Peyer's patch (tissue), 4 donors: ENCODE measurements at regions not wholly inside any gene's neighbourhood (a gene's known extent, or its start where the extent isn't known, plus 50 kb on each side); places are given as distances from the start of the nearest gene placed in this dataset.

Source experiments
- DNase-seq, 3 donors: peaks; one replicate each; pipeline ENCODE4 v3.0.0-alpha.2; 2017 to 2019
- H3K27ac ChIP-seq, 4 donors: fragments of 200-600 bp; sonication (generic); one replicate each; pipeline ENCODE4 v1.5.1; 2016 to 2019
- H3K27me3 ChIP-seq, 2 donors: fragments of 200-600 bp; sonication (generic); one replicate each; pipeline ENCODE4 v1.5.1; 2019
- H3K36me3 ChIP-seq, 3 donors: fragments of 200-600 bp; sonication (generic); one replicate each; pipeline ENCODE4 v1.5.1; 2016 to 2019
- H3K4me1 ChIP-seq, 4 donors: fragments of 200-600 bp; sonication (generic); one replicate each; pipeline ENCODE4 v1.5.1; 2016 to 2019
- H3K4me3 ChIP-seq, 4 donors: fragments of 200-600 bp; sonication (generic); 1 replicate in 3 of 4; 2 replicates in 1 of 4; pipeline ENCODE4 v1.5.1; 2016 to 2019; ENCODE audit warnings: mild to moderate bottlenecking in 1 of 4
- H3K9me3 ChIP-seq, 4 donors: fragments of 200-600 bp; sonication (generic); one replicate each; pipeline ENCODE4 v1.5.1; 2016 to 2019; ENCODE audit warnings: mild to moderate bottlenecking in 1 of 4
- POLR2A ChIP-seq, 2 donors: fragments of 450-650 bp; IDR thresholded peaks; one replicate each; pipeline ENCODE4 v1.5.1; 2017; ENCODE audit warnings: antibody characterized with exemption in 2 of 2, mild to moderate bottlenecking in 2 of 2, moderate library complexity in 2 of 2
- TF ChIP-seq, protein P1 (sequence below), 6 experiments: fragments of 450-650 bp in 4 of 6; fragments of 200-600 bp in 2 of 6; sonication (generic) in 1 of 6; IDR thresholded peaks; one replicate each; pipeline ENCODE4 v1.5.1; 2017 to 2019; ENCODE audit warnings: antibody characterized with exemption in 6 of 6, mild to moderate bottlenecking in 3 of 6, moderate library complexity in 1 of 6

DNA sequence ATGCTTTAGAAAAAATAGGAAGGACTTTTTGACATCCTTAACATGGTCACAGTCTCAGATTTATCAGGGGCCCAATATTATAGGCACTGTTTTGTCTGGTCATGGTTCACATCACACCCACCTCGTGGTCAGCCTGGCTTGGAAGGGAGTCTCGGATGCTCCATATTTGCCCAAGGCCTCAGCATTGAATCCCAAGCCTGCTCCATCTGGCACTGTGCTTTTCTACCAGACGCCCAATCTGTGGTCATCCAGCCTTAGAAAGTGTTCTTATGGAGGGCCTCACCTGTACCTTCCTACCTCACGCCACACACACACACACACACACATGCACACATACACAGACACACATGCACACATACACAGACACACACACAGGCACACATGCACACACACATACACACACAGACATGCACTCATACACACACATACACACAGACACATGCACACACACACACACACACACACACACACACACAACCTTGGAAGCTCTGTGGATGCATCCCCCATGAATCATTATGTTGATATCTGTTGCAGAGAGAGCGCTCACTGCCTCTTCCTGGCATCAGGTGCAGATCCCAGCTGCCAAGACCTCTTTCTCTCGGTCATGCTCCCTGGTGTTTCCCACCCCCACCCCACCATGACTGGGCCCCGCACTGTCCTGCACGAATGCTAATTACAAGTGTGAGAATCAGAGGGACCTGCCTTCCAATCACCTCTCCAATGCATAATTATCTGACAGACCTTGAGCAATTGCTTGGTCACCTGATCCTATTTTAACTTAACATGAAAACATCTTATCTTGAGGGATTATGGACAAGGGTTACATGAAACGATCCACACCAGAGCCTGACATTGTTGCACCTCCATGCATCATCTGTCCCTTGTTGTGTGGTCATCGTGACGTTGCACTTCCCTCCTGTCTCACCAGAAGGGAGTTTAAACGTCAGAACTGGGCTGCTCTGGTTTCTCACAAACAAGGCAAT lies 122.7 kb upstream of the TMEM72 start:
- Histone ChIP-seq H3K27ac (no peak overlapping the region), H3K27me3 (no peaks in the 10 kb centered on the region), H3K36me3 (no peaks in the 10 kb centered on the region), H3K9me3 (no peaks in the 10 kb centered on the region), H3K4me1 (no peaks in the 10 kb centered on the region), H3K4me3 (no peak overlapping the region)
- no peak for TF ChIP-seq POLR2A (IDR thresholded peaks at IDR 0.05)
- TF ChIP-seq, protein P1, sequence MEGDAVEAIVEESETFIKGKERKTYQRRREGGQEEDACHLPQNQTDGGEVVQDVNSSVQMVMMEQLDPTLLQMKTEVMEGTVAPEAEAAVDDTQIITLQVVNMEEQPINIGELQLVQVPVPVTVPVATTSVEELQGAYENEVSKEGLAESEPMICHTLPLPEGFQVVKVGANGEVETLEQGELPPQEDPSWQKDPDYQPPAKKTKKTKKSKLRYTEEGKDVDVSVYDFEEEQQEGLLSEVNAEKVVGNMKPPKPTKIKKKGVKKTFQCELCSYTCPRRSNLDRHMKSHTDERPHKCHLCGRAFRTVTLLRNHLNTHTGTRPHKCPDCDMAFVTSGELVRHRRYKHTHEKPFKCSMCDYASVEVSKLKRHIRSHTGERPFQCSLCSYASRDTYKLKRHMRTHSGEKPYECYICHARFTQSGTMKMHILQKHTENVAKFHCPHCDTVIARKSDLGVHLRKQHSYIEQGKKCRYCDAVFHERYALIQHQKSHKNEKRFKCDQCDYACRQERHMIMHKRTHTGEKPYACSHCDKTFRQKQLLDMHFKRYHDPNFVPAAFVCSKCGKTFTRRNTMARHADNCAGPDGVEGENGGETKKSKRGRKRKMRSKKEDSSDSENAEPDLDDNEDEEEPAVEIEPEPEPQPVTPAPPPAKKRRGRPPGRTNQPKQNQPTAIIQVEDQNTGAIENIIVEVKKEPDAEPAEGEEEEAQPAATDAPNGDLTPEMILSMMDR (IDR thresholded peaks at IDR 0.05) = no peak
- no peak for DNase-seq

DNA sequence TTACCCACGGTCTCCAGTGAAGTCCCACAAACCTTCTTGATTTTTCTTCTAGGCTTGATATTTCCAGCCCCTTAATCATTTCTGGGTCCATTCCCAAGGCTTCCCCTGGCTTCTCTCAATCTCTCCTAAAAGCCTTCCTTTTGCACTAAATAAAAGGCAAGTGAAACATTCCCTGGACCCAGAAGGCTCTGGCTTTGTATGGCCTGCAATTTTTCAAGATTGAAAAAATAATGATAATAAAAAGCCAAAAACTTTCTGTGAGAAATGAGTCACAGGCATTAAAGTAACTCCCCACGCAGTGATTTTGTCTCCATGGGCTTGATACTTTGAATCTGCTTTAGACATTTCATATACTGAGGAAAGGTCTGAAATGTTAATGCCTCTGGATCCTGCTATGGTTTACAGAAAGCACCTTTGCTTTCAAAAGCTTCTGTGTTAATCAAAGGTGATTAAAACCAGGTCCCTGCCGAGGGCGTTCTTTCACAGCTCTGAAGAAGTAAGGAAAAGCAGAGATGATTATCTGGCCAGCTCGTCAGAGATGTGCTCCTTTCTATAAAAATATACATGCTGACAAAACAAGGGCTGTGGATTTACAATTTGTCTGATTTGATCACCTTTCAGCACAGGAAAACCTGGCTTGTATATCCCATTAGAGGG lies 118.9 kb upstream of the TMEM72 start:
- Histone ChIP-seq H3K36me3 (no peaks in the 10 kb centered on the region), H3K27me3 (no peaks in the 10 kb centered on the region), H3K4me1 (no peaks in the 10 kb centered on the region), H3K4me3 (no peak overlapping the region), H3K27ac (no peak overlapping the region), H3K9me3 (no peaks in the 10 kb centered on the region)
- no peak for DNase-seq
- TF ChIP-seq, protein P1 (IDR thresholded peaks at IDR 0.05) = no peak

DNA sequence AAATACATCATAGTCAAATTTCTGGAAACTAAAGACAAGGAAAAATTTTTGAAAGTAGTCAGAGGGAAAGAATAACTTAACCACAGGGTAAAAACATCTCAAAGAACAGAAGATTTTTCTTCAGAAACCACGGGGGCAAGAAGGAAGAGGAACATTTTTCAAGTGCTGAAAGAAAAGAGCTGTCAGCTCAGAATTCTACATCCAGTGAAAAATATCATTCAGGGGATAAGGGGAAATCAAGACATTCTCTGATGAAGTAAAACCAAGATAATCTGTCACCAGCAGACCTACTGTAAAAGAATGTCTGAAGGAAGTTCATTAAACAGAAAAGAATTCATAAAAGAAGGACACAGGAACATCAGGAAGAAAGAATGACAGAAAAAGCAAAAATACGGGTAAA lies 111.2 kb upstream of the TMEM72 start:
- no peak overlapping the region for H3K27ac ChIP-seq
- no peak for DNase-seq
- no peaks in the 10 kb centered on the region for H3K4me1 ChIP-seq
- TF ChIP-seq POLR2A (IDR thresholded peaks at IDR 0.05) = no peak
- TF ChIP-seq, protein P1 (IDR thresholded peaks at IDR 0.05) = no peak
- no peaks in the 10 kb centered on the region for H3K9me3 ChIP-seq
- no peaks in the 10 kb centered on the region for H3K27me3 ChIP-seq
- H3K4me3 ChIP-seq = no peak overlapping the region
- H3K36me3 ChIP-seq = no peaks in the 10 kb centered on the region

DNA sequence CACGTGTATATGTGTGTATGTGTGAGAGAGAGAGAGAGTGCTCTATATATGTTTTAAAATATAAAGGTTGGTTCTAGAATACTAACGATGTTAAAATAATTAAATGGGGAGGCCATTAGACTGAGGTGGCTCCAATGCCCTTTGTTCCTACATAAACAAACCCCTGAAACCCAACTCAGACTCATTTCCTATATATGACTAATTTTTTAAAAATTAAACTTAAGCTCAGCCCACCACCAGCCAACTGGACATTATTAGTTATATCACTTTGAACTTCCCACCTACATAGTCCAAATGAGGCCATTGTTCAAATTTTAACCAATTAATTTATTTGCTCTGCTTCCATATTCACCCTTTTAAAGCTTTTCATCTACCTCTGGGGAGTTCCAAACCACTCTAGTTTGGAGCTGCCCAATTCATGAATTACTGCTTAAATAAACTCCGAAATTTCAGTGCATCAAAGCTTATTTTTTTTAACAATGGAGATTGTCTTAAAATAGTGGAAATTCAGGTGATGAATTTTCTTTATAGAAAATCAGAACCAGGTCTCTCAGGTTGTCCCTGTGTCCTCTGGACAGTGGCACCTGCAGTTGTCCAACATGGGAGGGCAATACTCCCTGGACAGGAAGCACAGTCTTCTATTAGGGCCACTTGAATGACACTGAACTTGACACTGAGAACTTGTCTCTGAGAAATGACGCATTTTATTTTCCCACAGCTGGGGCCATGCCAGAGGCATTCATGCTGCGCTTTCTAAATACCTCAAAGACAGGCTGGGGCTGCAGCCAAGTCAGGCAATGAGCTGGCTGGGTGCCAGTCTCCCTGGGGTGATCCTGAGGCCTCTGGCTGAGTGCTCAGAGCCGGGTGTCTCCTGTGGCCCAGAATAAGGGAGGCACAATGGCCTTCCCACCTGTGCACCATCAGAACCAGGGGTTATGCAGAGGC lies 109.5 kb upstream of the TMEM72 start:
- Histone ChIP-seq H3K4me3 (no peak overlapping the region), H3K27ac (no peak overlapping the region), H3K27me3 (no peaks in the 10 kb centered on the region), H3K9me3 (no peaks in the 10 kb centered on the region), H3K4me1 (no peaks in the 10 kb centered on the region), H3K36me3 (no peaks in the 10 kb centered on the region)
- no peak for TF ChIP-seq POLR2A (IDR thresholded peaks at IDR 0.05)
- TF ChIP-seq, protein P1 (IDR thresholded peaks at IDR 0.05) = no peak
- DNase-seq = peak; percentile 22 to 74 (median 72)

DNA sequence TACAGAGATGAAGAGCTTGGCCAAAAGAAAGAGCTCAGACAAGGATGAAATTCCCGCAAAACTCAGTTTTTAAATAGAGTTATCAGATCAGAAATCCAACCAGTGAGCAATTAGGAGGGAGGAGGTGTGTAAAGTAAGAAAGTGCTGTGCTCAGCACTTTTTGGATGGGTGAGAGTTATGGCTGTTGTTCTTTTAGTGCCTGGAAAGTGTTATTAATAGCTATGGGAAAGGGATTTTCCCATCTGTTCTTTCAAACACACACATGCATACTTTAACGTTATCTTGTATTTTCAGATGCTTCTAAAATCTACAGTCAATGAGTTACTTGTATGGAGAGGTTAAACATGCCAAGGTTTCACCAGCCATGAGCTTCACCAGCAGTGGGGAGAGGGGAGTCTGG lies 107.3 kb upstream of the TMEM72 start:
- no peaks in the 10 kb centered on the region for H3K4me1 ChIP-seq
- TF ChIP-seq POLR2A (IDR thresholded peaks at IDR 0.05) = no peak
- TF ChIP-seq, protein P1 (IDR thresholded peaks at IDR 0.05) = no peak
- no peaks in the 10 kb centered on the region for H3K9me3 ChIP-seq
- H3K36me3 ChIP-seq = no peaks in the 10 kb centered on the region
- H3K4me3 ChIP-seq = no peak overlapping the region
- H3K27me3 ChIP-seq = no peaks in the 10 kb centered on the region
- H3K27ac ChIP-seq = no peak overlapping the region
- DNase-seq = no peak
